Heart left ventricle (tissue), 13 donors: ENCODE measurements at regions not wholly inside any gene's neighbourhood (a gene's known extent, or its start where the extent isn't known, plus 50 kb on each side); places are given as distances from the start of the nearest gene placed in this dataset.

Experiments
- CTCF ChIP-seq, 12 donors: fragments of 200-600 bp; sonication (generic) in 4 of 12; IDR thresholded peaks; one replicate each; pipeline versions ENCODE4 v1.5.0 to v1.8.0; 2018 to 2022; ENCODE audit warnings: antibody characterized with exemption in 12 of 12, mild to moderate bottlenecking in 5 of 12
- POLR2A ChIP-seq, 2 donors: fragments of 450-650 bp; IDR thresholded peaks; one replicate each; pipeline ENCODE4 v1.6.1; 2017; ENCODE audit warnings: antibody characterized with exemption in 2 of 2, mild to moderate bottlenecking in 2 of 2, moderate library complexity in 2 of 2
- donor health status: ischemic (EF 13 %, LVEDD 7.1; RV severe dilation, severe dysfunction).
- donor health status: DM: no; HTN: yes; CAD: no.
- donor health status: DM: no; HTN: no; CAD: no.
- donor health status: ischemic (EF 25% LVEDD 6.9; RV normal size, moderate dysfunction).
- donor health status: ischemic (EF 25% LVEDD 5.7; RV mildly dilated, moderate dysfunction).
- donor health status: ischemic (EF 35%, LVEDD 5.7; RV mildly dilated, moderate dysfunction).
- donor health status: nonischemic (EF 11% LVEDD 7.7; RV severe dilation, severe dysfunction).
- donor health status: DM: yes; HTN: yes; CAD: no.
- donor health status: PGD.
- donor health status: ischemic (EF 29% LVEDD 5.4; RV normal size, mild dysfunction).
- donor health status: nonischemic (EF 23%, LVEDD 6.1; RV moderate dilation, normal function).

DNA sequence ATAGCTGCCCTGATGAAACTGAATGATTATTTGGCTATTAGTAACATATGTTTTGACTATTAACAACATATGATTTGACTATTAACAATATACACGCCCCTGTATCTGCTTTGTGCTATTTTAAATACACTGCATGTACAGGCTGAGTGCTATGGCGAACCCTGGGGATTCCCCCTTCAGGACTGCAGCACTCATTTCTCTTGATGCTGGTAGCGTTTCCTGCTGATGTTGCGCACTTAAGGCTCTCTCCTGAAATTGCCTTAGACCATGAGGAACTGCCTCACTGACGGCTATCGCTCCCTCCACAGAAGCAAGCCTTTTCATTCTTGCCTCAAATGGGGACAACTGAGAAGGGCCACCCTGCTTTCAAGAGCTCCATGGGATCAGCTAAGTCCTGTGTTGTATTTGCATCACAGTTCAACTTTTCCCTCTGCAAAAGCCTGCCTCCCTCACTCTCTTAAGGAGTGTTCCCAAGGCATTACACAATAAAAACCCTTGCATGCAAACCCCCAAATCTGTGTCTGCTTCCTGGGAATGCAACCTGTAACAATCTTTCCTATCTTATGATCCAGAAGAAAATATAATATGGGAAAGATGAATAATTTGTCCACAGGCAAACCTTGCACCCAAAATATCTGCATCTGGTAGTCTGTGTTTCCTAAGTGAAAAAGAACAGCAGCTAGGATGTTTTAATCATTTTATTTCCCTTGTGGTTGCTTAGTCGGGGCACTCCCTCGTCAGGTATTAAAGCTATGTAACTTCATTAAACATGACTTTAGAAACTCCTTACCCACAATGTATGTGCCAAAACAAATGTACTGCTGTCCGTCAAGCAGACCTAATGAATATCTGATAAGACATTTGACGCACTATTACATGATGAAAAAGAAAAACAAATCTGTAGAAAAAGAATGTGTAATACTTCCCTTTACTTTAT, 456.4 kb downstream of the COL12A1 start:
- no peak for TF ChIP-seq POLR2A (IDR thresholded peaks at IDR 0.05)
- TF ChIP-seq CTCF (IDR thresholded peaks at IDR 0.05) = no peak
